ENCODE measurements at regions not wholly inside any gene's neighbourhood (a gene's known extent, or its start where the extent isn't known, plus 50 kb on each side); places are given as distances from the start of the nearest gene placed in this dataset.

DNA sequence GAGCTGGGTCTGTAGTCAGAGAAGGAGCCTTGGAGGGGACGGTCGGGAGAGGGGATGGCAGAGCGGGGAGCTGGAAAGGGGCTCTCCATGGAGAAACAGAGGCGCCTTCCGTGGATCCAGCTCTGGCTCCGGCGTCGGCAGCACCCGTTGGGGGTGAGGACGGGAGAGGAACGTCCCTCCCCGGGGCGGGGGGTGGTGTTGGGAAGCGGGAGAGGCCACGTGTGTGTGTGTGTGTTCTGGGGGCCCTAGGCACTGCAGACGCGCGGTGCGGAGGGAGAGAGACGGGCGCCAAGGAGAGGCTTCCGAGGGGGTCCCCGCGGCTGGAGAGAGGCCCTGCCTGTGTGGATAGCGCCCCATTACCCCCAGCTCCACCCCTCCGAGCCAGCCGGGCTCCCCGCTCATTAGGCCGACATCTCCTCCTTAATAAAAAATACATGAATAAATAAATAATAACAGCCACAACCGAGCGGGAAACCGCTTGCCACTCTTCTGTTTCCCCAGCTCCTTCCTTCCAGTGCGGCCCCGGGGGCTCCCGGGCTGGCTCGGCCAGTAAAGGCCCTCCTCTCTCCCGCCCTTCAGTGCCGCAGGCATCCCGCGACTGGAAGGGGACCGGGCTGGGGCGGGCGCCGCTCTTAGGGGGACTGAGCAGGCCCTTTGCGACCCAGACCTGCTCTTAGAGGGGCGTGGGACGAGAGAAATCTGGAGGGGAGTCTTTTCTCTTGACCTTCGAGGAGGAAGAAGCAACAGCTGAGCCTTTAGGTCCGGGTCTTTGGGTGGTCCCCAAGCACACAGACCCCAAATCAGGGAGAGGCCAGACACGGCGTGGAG, 71.3 kb upstream of the ARAP3 start:
- no peak for DNase-seq (ENCODE audit: low read depth in 4 of 4, low spot score in 2 of 4)

DNA sequence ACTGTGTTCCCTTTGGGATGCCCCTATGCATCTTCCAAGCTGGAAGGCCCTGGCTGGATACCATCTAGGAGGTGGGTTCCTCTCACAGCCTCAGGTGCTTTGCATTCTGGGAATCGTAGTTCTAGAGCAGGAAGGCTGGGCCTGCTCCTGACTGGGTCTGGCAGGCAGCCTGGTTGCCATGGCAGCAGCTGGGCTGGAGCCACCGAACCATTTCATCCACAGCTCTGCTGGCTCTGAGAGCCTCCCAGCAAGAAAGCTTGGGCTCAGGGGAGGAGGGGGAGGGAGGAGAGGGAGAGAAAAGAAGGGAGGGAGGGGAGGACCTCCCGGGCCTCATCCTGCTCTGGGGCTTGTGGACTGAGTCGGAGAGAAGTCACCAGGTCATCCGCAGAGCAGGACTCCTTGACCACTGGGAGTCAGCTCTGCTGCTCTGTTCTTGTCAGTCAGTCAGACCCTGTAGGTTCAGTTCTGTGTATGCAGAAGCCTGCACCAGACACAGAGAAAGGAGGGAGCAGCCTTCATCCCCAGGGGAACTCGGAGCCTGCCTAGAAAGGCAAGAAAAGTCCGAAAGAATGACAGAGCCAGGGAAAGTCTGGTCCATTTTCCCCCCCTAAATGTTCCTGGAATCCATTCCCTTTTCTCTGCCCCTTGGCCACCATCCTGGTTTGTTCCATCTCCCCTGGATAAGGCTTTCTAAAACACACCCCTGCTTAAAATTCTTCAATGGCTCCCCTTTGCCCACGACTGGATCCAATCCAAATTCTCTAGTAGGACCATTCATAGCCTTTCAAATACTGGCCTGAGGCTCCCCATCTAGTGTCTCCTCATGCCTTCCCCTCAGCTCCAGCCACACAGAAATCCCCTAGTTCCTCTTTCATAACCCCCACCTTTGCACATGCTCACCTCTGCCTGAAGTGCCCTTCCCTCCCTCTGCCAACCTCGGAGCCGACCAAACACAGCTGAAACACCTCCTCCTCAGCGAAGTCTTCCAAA, 65.4 kb upstream of the ARAP3 start:
- DNase-seq (ENCODE audit: low read depth in 4 of 4, low spot score in 2 of 4): peak; percentile 59 to 85 (median 74)

DNA sequence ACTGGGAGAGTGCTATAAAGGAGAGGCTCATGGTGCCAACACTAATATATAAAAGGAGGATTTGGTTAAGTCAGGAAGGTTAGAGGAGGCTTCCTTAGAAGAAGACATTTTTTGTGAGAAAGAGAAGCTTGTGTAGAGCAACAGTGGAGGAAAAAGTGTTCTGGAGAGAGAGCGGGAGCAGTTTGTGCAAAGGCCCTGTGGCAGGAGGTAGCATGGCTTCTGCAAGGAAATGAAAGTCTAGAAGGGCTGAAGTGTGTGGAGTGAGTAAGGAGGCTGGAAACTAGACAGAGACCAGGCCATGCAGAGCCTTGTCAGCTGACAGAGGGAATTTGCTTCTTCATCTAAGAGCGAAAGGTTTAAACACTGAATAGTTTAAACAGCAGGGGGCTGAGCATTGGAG, 64.4 kb upstream of the ARAP3 start:
- no peak for DNase-seq (ENCODE audit: low read depth in 4 of 4, low spot score in 2 of 4)

DNA sequence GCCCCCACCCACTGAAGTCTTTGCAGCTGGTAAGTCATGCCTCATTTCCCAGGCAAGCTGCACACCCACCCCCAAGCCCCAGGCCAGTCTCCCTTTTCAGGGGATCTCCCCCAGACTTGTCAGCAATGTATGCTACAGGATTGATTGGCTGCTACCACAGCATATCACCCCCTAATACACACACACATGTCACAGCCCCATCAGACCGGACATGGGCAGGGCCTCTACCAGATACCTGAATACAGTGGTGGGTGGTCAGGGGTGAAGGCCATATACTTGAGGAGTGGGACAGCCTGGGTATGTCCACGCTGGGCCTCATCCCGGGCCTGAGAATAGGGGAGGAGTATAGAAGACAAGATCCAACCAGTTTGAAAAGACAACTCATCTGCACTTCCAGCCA, 63.4 kb upstream of the ARAP3 start:
- DNase-seq (ENCODE audit: low read depth in 4 of 4, low spot score in 2 of 4): no peak

DNA sequence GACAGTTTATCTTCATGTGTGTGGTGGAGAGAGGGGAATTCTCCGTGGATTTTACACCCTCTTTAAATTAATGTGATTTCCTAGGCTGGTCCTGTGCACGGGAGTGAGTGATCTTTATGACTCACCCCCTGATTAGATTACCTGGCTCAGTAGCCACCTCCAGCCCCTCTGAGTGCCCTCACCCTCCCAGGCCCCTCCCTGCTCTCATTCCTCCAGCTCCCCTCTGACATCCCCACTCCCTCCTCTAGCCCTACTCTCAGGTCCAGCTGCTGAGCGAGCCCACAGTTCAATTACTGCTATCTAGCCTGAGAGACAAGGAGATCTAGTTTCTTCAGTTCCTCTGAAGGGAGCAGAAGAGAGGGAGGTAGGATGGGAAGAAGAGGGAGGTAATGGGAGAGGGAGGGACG, 61.8 kb upstream of the ARAP3 start:
- DNase-seq (ENCODE audit: low read depth in 4 of 4, low spot score in 2 of 4): no peak

DNA sequence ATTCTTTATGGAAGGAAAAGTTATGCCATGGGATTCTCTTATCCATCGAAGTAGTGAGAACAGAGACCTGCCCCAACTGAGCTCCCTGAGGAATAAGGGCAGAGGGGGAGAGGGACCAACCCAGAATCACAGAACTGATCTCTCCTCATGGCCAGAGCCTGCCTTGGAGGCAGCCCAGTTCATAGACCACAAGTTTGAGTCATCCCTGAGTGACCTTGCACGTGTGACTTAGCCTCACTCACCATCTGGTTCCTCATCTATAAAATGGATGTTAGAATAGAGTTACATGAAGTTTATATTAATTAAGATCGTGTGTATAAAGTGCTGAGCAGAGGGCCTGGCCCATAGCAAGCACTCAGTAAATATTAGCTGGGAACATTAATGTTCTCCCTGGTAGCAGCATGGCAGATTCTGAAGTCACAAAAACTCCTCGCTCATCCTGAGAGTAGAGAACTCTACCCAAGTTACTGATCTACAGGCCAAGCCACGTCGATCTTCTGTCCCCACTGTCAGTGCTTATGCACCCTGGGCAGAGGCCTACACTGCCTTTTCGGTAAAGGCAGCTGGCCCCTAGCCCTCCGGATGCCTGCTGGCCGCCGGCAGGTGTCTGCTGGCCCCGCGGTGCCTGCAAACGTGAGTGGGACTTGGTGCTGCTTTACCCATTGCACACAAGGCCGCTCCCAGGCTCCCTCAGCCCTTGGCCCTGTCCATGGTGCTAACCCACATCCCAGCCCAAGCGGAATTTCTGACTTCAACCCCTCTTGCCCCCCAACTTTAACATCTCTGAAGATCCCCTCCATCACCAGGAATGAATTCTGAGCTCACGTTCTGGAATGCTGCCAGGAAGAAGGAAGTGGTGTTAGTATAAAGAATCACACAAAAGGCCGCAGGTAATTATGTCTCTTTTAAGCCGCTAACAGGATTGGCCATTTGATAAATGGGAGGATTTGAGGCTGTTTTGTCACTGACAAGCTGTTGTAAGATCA, 61.1 kb upstream of the ARAP3 start:
- DNase-seq (ENCODE audit: low read depth in 4 of 4, low spot score in 2 of 4): peak in 1 of 4 donors; percentile 66

DNA sequence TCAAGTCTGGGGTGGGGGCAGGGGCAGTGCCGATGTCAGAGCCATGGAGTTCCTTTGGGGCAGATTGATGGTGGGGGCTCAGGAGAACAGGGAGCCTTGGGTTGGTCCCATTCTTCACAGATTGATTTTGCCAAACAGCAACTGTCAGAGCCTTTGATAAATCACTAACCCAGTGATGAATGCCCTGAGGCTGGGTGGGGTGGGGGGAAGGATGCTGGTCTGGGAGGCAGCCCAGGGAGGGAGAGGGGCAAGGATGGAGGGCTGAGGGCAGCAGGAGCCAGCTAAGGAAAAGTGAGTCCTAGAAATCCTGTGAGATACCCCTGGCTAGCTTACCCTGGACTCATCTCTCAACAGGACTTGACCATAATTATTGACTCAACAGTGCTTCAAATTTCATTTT, 60.1 kb upstream of the ARAP3 start:
- no peak for DNase-seq (ENCODE audit: low read depth in 4 of 4, low spot score in 2 of 4)

DNA sequence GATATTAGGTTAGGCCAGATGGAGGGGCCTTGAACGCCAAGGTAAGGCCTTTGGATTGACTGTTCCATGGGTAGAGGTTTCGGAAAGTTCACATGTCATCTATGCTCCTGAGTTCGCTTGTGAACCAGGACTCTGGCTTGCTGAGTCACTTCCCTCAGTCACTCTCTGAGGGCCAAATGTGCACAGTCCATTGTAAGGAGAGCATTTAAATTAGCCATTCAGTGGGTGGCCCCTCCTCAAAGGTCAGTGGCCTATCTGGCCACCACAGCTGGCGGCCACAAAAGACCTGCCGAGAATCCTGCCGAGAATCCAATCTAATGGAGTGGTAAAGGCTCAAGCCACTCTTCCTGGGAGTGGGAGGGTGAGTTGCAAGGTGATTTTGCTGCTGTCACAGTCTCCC, 58.9 kb upstream of the ARAP3 start:
- DNase-seq (ENCODE audit: low read depth in 4 of 4, low spot score in 2 of 4): no peak

DNA sequence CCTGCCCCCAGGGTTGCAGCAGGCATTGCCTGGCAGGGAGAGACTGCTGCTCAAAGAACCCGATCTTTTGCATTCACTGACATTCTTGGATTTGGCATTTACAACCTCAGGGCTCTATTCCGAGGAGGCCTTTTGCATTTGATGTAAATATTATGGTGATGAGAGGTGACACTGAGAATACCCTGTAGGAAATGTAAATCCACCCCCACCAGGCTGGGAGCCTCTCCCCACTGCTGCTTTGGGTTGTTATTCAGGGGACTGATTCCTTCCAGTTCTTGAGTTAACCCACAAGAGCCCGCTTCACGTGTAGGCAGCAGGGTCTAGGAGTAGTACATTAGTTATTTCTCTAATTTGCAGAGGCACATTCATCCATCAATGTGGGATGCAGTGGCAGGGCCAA, 55.5 kb upstream of the ARAP3 start:
- no peak for DNase-seq (ENCODE audit: low read depth in 4 of 4, low spot score in 2 of 4)

DNA sequence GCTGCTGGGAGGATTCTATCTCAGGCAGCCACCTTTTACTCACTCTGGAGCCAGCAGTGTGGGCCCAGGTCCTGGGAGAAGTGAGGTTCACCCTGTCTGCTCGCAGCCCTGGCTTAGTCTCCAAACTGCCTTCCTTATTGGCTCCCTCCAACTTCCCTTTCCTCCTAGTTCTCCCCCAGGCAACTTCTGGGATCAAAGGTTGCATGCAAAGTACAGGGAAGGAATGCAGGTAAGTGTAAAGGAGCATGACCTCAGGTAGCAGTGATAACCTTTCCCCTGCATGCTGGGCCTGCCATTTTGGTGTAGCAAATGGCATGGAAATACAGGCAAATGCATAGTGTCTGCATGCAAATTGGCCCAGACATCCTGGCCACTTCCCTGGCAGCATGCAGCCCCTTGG, 53.8 kb upstream of the ARAP3 start:
- DNase-seq (ENCODE audit: low read depth in 4 of 4, low spot score in 2 of 4): no peak

DNA sequence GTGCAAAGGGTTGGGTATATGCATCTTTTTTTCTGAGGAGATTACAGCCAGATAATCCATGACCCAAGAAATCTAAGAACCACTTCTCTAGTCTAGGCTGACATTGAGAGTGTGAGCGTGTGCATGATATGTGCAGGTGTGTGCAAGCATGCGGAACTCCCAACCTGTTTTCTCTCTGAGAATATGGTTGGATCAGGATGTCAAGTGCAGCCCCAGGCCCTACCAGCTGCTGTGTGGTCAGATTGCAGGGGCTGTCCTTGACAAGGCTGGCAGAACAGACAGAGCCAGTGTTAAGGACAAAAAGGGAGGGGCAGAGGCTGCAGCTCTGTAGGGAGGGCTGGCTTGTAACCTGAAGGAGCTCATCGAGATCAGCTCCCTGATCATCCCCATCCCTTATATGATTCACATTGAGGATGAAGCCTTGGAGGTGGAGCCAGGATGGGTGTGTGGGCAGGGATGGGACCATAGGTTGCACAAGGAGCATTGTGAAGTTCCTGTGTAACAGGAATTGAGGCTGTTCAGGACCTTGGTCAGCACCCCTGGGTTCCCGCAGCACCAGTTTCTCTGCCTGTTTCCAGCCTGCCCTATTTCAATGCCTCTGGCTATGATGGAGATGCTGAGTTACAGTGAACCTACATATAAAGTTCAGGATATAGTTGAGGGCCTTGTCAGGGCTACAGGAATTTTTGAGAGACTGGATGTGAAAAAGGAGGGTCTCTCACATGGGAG, 52.6 kb upstream of the ARAP3 start:
- DNase-seq (ENCODE audit: low read depth in 4 of 4, low spot score in 2 of 4): peak in 1 of 4 donors; percentile 65

DNA sequence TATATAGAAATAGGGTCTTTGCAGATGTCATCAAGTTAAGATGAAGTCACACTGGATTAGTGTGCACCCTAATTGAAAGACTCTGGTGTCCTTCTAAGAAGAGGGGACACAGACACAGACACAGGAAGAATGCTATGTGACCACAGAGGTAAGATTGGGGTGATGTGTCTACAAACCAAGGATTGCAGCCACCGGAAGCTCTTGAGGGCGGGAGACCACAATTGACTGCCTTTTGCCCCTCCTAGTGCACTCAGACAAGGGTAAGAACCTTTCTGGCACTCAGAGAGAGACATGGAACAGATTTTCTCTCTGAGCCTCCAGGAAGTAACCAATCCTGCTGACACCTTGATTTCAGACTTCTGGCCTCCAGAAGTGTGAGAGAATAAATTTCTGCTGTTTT, 51.2 kb upstream of the ARAP3 start:
- no peak for DNase-seq (ENCODE audit: low read depth in 4 of 4, low spot score in 2 of 4)

DNA sequence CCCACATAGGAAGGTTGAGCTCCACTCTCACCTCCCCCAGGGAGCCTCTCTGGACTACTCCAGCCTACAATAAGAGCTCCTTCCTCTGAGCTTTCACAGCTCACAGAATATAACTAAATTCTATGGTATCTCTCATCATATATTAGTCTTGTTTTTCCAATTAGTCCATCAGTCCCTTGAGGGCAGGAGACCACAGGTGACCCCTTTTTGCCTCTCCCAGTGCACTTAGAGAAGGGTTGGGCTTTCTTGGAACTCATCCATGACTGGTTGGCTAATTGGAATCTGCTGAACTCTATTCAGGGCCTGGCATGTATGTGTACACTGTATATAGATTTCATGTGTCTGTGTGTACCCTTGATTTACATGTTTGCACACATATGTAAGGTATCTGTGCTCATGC, 50.4 kb upstream of the ARAP3 start:
- no peak for DNase-seq (ENCODE audit: low read depth in 4 of 4, low spot score in 2 of 4)
